ENCODE measurements at regions not wholly inside any gene's neighbourhood (a gene's known extent, or its start where the extent isn't known, plus 50 kb on each side); places are given as distances from the start of the nearest gene placed in this dataset.

GRCh38 chr11:25863986-25864385 is 467.9 kb upstream of the ANO3 start:
- no peak for DNase-seq (ENCODE audit: low read depth)

DNA sequence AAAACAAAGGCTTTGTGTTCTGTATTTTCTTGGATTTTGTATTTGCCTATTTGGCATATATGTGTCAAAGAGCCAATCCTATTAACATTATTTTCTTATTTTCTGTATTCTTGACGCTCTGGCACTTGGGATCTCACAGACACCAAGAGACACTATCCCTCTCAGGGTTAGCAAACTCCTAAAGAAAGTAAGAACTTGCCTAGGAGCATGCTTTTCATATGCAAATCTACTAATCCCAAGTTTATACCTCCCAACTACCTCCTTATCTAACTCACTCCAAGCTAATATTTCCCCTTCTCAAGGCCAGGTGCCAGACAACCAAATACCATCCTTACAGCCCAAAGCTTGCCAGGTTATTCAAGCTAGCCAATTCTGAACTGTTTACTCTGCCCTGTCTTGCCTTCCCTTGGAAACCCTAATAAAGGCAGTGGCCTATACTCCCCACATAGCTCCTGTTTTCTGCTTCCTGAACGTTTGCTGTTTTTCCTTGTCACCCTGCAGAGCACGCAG is 455.4 kb upstream of the ANO3 start:
- DNase-seq (ENCODE audit: low read depth): no peak

- no peak for DNase-seq (ENCODE audit: low read depth)
These were observed 445.9 kb upstream of the ANO3 start for GRCh38 chr11:25886036-25886435.

DNA sequence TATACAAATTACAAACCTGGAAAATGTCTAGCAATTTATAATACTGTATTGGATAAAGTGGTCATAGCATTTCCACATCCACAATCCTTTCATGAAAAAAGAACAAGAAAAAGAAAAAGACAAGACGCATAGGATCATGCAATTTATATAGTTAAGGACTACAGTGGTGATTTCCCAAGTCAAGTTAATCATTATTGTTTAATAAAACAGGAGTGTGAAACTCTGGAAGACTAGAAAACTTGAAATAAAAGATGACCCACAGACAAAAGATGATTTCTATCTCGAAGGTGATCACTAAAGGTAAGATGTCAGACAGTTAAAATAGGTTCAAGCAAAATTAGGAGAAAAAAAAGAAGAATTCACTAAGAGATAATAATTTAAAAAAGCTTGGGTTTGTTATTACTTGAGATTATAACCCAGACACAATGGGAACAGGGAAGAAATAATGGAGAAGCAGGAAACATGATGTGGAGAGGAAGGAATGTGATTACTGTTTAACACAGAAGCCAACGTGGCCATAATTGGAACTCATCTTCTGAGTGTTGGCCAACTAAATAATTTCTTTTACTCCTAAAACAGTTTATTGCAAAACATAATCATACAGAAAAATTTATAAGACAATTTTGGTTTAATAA is 441.2 kb upstream of the ANO3 start:
- no peak for DNase-seq (ENCODE audit: low read depth)

GRCh38 chr11:25891960-25892359 is 440.0 kb upstream of the ANO3 start:
- DNase-seq (ENCODE audit: low read depth): no peak

- no peak for DNase-seq (ENCODE audit: low read depth)
These were observed 432.2 kb upstream of the ANO3 start for GRCh38 chr11:25899617-25900160.

DNA sequence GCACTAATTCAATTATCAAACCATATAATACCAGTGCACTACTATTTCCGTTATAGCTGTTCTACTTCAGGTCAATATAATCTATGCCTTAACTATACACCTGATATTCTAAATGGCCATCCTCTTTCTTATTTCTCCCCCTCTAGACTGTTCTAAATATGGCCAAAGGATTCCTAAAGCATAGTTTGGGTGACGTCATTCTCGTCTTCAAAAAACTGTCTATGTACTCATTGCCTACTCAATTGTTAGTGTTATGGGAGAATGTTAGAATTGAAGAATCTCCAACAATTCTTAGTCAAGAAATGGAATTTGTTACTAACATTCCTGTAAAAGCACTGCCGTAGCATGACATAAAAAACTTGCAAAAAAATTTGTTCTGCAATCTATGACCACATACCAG is 431.1 kb upstream of the ANO3 start:
- no peak for DNase-seq (ENCODE audit: low read depth)

GRCh38 chr11:25901415-25901814 is 430.5 kb upstream of the ANO3 start:
- no peak for DNase-seq (ENCODE audit: low read depth)

DNA sequence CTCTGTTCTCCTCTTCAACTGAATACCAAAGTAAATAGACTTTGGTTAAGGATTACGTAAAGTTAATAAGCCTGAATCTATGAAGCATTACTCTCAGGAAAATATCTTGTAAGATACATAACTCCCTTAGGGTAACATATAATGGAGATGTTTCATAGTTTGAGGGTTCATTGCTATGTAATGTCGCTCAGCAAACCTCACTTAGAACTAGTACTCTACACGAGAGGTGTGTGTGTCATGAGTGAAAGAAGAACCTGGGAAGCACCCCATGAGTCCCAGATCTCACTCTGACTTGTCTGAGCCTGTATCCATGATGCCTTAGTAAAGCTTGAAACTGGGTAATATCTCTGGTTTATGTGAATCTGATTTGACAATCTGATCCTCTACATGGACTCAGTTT is 429.5 kb upstream of the ANO3 start:
- no peak for DNase-seq (ENCODE audit: low read depth)

DNA sequence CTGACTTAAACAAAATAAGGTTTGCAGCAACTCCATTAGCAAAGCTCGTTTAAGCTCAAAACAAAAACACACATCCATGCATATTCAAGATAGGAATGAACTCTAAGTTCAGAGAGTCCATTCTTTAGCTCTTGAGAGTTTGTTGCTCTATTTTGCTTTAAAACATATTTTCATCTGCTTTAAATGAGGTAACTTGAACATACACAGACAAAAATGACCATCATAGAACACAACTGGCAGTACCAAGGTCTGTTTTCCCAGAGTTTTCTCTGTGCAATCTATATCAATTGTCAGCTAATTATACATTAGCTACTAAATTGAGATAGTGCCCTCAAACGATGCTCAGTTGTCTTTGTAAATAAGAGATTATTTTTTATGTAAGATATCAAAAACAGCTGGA is 423.2 kb upstream of the ANO3 start:
- DNase-seq (ENCODE audit: low read depth): no peak

DNA sequence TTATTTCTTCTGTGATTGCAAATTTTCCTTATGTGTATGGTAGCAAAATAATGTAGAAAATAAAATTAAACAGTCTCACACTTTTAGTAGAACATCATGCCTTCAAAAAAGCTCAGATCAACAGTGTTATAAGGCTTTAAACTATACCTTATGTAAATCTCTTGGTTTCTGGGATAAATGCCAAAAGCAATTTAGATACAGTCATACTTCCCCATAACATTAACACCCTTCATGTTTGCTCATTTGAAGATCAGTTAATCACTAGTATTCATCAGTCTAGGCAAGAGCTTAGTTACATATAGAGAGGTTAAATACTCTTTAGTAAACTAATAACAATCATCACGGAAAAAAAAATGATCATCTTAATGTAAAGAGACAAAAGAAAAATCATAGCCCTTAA is 421.8 kb upstream of the ANO3 start:
- no peak for DNase-seq (ENCODE audit: low read depth)

DNA sequence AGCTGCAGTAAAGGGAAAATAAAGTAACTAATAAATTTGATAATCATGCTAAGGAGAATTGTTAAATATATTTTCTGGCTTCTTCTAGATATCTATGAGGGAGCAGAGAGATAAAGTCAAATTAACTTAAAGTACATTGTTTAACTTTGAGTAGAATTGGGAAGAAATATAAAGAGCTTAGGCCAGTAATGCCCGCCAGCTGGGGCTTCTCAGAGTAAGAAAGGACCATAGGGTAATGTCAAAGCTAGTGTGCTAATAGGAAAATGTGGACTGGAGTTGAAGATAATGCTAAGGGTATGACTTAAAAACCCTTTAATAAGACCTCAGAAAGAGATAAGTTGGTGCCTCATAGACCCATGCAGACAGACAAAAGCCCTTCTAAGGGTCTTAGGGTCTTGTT is 411.6 kb upstream of the ANO3 start:
- DNase-seq (ENCODE audit: low read depth): no peak

- no peak for DNase-seq (ENCODE audit: low read depth)
These were observed 407.3 kb upstream of the ANO3 start for GRCh38 chr11:25924586-25924985.

- DNase-seq (ENCODE audit: low read depth): no peak
These were observed 406.6 kb upstream of the ANO3 start for GRCh38 chr11:25925359-25925758.

DNA sequence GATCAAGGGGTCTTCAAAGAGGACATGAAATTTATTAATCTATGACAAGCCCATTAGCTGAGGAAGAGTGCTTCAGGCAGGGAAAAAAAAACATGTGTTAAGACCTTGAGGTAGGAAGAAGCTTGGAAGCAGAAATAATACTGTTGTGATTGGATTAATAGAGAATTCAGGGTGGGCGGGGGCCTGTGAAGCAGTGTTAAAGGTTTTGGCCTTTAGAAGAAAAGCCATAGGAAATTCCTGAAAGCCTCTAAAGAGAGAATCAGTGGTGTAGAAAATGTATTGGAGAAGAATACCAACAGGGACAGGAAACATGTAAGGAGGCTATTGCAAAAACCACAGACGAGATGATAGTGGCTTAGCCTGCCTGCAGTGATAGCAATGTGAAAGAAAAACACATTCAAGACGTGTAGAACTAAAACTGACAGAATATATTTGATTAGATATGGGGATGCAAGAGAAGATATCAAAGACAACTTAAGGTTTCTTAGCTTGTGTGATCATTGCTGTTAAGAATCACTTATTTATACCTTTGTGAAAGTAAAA is 404.4 kb upstream of the ANO3 start:
- DNase-seq (ENCODE audit: low read depth): no peak

GRCh38 chr11:25928076-25928475 is 403.9 kb upstream of the ANO3 start:
- peak; percentile 0 for DNase-seq (ENCODE audit: low read depth)

DNA sequence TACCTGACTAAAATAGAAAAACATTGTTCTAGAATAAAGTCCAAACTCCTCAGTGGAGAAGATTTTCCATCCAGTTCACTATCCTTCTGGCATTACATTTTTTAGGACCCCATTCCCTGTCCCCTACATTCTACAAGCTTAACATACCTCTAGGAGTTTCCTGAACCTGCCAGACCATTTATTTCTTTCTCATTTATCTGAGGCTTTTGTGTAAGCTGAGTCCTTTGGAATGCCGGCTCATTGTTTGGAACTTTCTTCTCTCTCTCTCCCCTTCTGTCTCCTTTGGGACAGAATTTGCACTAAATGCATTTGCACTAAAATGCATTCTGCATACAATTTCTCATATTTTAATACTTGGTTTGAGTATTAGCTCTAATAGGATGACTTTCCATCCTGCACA is 393.0 kb upstream of the ANO3 start:
- no peak for DNase-seq (ENCODE audit: low read depth)

DNA sequence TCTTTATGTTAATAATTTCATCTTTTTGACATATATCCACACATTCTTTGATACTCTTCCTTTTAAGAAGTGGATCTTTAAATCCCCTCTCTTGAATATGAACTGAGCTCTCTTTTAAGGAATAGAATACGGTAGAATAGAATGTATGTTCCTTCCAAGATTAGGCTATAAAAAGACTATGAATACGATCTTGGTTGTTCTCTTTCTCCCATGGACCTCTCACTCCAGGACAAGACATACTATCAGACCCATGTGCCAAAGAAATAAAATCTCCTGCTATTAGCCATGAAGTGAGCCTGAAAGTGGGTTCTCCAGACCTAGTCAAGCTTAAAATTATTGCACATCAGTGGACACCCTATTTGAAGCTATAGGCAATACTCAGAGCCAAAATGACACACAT is 392.2 kb upstream of the ANO3 start:
- DNase-seq (ENCODE audit: low read depth): no peak

DNA sequence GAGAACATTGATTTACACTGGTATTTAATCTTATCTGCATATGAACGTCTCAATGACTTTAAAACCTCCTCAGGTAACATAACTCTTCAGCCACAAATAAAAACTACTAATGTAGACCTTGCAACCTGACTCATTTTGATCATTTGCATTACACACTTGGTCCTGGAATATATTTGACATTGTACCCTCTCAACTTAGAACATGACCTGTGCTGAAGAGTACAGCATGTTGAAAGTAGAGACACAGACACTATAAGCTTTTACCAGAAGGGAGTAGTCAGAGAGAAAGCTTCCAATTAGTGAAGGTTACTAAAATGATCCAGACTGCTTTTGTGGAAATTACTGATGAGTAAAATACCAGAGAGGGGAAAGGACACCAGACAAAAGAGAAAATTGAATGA is 390.6 kb upstream of the ANO3 start:
- no peak for DNase-seq (ENCODE audit: low read depth)

- no peak for DNase-seq (ENCODE audit: low read depth)
These were observed 388.9 kb upstream of the ANO3 start for GRCh38 chr11:25943031-25943430.

DNA sequence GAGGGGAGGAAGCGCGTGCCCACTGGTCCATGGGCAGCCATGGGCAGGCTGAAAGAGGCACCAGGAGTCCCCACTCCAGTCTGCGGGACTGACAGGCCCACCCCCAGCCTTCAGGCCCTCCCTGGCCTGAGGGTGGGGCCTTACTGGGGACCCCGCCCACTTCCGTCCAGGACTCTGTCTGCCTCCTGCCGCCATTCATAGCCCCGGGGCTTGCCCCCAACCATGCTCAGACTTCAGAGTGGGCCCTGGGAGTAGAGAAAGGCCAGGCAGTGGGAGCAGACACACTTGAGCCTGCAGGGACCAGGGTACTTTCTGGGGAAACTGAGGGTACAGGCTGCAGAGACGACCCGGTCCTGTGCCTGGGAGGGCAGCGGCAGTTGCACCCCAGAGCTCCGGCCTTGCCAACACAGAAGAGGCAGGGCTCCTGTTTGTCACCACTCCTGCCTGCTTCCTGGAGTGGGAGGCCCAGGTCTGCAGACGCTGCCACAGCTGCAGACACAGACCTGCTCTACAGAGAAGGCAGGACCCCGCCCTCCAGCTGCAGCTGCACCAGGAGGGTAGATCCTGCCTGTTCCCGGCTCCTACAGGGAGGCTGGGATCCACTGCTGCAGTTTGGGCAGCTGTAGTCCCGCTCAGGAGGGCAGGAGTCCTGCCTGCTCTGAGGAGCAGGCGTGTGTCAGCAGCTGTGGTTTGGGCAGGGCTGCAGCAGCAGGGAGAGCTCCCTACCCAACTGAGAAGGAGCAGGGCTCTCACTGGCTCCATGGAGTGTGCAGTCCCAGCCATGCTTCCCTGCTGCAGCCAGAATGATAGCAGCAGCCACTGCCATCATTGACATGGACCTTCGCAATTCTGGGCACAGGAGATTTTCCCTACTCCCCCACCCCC is 387.9 kb upstream of the ANO3 start:
- no peak for DNase-seq (ENCODE audit: low read depth)

GRCh38 chr11:25949918-25950317 is 382.0 kb upstream of the ANO3 start:
- DNase-seq (ENCODE audit: low read depth): no peak
